ENCODE measurements at regions not wholly inside any gene's neighbourhood (a gene's known extent, or its start where the extent isn't known, plus 50 kb on each side); places are given as distances from the start of the nearest gene placed in this dataset.

DNA sequence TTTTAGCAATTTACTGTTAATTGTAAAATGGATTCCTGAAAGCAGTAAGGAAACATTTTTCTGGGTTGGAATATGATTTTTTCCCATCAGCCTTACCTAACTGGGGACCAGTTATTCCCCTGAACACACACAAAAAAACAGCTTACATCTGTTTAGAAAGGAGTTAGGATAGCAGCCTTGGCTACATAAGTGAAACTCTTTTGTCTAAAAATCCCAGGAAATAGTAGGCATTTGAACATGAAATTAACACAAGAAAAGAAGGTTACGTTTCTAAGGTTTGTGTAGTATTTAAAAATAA, 696.2 kb upstream of the MARCKS start:
- TF ChIP-seq, protein P1, sequence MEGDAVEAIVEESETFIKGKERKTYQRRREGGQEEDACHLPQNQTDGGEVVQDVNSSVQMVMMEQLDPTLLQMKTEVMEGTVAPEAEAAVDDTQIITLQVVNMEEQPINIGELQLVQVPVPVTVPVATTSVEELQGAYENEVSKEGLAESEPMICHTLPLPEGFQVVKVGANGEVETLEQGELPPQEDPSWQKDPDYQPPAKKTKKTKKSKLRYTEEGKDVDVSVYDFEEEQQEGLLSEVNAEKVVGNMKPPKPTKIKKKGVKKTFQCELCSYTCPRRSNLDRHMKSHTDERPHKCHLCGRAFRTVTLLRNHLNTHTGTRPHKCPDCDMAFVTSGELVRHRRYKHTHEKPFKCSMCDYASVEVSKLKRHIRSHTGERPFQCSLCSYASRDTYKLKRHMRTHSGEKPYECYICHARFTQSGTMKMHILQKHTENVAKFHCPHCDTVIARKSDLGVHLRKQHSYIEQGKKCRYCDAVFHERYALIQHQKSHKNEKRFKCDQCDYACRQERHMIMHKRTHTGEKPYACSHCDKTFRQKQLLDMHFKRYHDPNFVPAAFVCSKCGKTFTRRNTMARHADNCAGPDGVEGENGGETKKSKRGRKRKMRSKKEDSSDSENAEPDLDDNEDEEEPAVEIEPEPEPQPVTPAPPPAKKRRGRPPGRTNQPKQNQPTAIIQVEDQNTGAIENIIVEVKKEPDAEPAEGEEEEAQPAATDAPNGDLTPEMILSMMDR (IDR thresholded peaks at IDR 0.05; ENCODE audit: low read length, missing control alignments): no peak
- H3K4me3 ChIP-seq (replicated peaks; ENCODE audit: low read depth, low read length): no peak overlapping the region
- DNase-seq (ENCODE audit: low read depth): no peak

DNA sequence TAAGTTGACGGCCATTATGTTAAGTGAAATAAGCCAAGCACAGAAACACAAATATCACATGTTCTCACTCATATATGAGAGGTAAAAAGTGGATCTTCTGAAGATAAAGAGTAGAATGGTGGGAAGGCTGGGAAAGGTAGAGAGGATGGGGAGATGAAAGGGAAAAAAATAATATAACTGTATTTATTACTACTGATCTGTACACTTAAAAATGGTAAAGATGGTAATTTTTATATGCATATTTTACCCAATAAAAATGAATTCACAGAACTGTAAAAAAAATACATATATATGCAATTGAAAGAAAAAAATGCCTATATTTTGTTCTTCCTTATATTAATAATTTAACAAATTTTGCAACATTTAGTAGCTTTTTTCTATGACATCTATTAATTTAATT, 694.4 kb upstream of the MARCKS start:
- DNase-seq (ENCODE audit: low read depth): no peak
- no peak overlapping the region for H3K4me3 ChIP-seq (replicated peaks; ENCODE audit: low read depth, low read length)
- TF ChIP-seq, protein P1 (IDR thresholded peaks at IDR 0.05; ENCODE audit: low read length, missing control alignments): no peak

DNA sequence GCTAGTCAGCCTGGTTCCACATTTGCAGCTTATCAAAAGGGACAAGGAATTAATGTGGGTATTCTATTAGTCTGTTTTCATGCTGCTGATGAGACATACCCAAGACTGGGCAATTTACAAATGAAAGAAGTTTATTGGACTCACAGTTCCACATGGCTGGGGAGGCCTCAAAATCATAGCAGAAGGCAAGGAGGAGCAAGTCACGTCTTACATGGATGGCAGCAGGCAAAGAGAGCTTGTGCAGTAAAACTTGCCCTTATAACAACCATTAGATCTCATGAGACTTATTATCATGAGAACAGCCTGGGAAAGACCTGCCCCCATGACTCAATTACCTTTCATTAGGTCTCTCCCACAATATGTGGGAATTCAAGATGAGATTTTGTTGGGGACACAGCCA, 689.1 kb upstream of the MARCKS start:
- TF ChIP-seq, protein P1 (IDR thresholded peaks at IDR 0.05; ENCODE audit: low read length, missing control alignments): no peak
- no peak overlapping the region for H3K4me3 ChIP-seq (replicated peaks; ENCODE audit: low read depth, low read length)
- no peak for DNase-seq (ENCODE audit: low read depth)

- no peak for DNase-seq (ENCODE audit: low read depth)
- TF ChIP-seq, protein P1 (IDR thresholded peaks at IDR 0.05; ENCODE audit: low read length, missing control alignments): no peak
- H3K4me3 ChIP-seq (replicated peaks; ENCODE audit: low read depth, low read length): no peak overlapping the region
Observed at GRCh38 chr6:113169484-113169883, 687.7 kb upstream of the MARCKS start.

DNA sequence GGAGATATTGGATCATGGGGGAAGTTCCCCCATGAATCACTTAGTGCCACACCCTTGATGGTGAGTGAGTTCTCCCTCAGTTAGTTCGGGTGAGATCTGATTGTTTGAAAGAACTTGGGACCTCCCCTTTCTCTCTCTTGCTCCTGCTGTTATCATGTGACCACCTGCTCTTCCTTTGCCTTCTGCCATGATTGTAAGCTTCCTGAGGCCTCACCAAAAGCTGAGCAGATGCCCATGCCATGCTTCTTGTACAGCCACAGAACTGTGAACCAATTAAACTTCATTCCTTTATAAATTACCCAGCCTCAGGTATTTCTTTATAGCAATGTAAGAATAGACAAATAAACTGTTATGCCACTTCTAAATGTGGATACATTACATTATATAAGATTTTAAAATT, 686.7 kb upstream of the MARCKS start:
- TF ChIP-seq, protein P1 (IDR thresholded peaks at IDR 0.05; ENCODE audit: low read length, missing control alignments): no peak
- no peak for DNase-seq (ENCODE audit: low read depth)
- no peak overlapping the region for H3K4me3 ChIP-seq (replicated peaks; ENCODE audit: low read depth, low read length)

DNA sequence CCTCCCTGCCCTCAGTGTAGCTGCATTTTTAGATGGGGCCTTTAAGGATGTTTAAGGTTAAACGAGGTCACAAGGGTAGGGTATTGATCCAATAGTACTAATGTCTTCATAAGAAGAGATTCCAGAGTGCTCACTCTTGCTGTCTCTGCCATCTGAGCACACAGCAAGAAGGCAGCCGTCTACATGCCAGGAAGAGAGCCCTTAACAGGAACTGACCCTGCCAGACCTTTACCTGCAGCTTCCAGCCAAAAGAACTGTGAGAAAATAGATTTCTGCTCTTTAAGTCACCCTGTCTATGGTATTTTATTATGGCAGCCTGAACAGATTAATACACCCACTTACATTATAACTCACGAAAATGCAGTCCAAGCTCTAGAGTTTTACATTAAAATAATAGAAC, 685.3 kb upstream of the MARCKS start:
- TF ChIP-seq, protein P1 (IDR thresholded peaks at IDR 0.05; ENCODE audit: low read length, missing control alignments): no peak
- no peak overlapping the region for H3K4me3 ChIP-seq (replicated peaks; ENCODE audit: low read depth, low read length)
- no peak for DNase-seq (ENCODE audit: low read depth)

DNA sequence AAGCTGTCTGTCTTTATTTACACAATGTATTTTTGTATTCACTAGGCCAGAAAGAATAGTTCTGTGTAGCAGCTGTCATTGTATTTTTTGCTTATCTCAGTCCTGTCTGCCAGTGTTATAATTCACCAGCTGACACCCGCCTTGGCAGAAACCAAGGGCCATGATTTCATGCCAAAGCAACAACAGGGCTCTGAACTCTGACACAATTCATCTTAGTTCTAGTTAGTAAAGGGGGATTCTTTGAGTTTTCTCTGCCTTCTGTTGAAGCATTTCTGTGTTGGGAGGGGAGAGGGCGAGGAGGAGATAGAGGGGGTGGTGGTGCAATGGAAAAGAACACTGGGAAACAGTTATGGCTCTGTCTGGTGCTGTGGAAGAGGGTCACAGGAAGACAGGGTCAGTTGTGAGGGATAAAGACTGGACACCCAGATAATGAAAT, 684.6 kb upstream of the MARCKS start:
- no peak overlapping the region for H3K4me3 ChIP-seq (replicated peaks; ENCODE audit: low read depth, low read length)
- TF ChIP-seq, protein P1 (IDR thresholded peaks at IDR 0.05; ENCODE audit: low read length, missing control alignments): no peak
- DNase-seq (ENCODE audit: low read depth): peak; percentile 52
